GM12865 (cell line): ENCODE measurements at regions not wholly inside any gene's neighbourhood (a gene's known extent, or its start where the extent isn't known, plus 50 kb on each side); places are given as distances from the start of the nearest gene placed in this dataset.

Experiments used
- DNase-seq: peaks from one replicate; pipeline ENCODE4 v3.0.0; 2010; ENCODE audit warnings: low read depth
- H3K4me3 ChIP-seq: 2 replicates; pipeline ENCODE4 v1.5.1; 2011; ENCODE audit warnings: mild to moderate bottlenecking, low read depth, low read length, control low read depth
- CTCF ChIP-seq: IDR thresholded peaks from 2 replicates; pipeline ENCODE4 v1.5.1; 2011; ENCODE audit warnings: low read length, control low read depth, low read depth, inconsistent platforms; ENCODE audit not compliant: insufficient read depth; ENCODE audit errors: missing control alignments

DNA sequence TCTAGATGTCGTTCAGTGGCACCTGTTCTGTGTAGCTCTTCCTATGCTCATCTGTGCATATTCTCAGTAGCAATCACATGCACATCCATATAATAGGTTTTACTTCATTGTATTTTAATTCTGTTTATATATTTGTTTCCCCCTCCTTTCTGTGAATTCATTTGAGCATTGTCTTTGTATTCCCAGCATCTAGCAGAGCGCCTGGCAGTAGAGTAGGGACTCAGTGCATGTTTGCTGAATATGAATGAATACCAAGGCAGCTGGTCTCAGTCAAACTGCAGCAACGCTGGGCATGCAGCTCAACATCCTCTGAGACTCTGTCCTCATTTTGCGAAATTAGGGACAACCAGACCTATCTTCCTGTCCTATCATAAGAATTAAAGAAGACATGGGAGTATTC, 330.1 kb downstream of the SPRY2 start:
- DNase-seq = no peak
- H3K4me3 ChIP-seq = no peak overlapping the region
- no peak for TF ChIP-seq CTCF

- TF ChIP-seq CTCF = no peak
- no peak overlapping the region for H3K4me3 ChIP-seq
- DNase-seq = no peak
Observed at GRCh38 chr13:80010286-80010831, 330.6 kb downstream of the SPRY2 start.

DNA sequence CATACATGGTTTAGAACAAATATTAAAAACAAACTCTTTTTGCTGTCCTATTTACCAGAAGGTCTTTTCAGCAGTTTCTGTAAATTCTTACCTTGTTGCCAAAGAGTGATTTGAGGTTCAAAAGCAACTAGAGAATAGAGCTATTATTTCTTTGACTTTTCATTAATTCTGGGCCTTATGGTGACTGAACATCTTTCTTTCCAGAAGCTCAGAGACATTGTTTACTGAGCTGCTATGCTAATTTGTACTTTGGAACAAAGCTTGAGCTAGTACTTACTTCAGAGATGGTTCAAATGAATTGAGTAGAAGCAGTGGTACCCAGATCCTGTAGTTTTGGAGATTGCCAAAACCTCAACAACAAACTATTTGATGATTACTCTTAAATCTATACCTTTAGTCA, 331.2 kb downstream of the SPRY2 start:
- no peak overlapping the region for H3K4me3 ChIP-seq
- DNase-seq = no peak
- no peak for TF ChIP-seq CTCF

DNA sequence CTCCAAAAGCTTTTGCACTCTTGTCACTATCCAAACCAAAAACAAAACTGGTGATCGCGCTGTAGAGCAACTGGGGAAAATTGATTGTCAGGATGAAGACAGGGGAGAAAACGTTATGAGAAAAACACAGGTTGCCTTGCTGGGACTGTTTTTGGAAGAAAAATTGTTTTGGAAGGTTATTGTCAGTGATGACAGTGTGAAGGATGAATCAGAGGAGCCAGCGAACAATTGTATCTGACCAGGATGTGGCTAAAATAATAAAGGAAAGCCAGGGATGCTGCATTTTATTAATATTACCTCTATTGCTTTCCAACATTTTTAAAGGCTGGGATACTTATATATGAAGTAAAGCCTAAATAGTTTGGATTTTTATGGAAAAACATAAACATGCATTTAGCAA, 334.0 kb downstream of the SPRY2 start:
- TF ChIP-seq CTCF = no peak
- DNase-seq = no peak

DNA sequence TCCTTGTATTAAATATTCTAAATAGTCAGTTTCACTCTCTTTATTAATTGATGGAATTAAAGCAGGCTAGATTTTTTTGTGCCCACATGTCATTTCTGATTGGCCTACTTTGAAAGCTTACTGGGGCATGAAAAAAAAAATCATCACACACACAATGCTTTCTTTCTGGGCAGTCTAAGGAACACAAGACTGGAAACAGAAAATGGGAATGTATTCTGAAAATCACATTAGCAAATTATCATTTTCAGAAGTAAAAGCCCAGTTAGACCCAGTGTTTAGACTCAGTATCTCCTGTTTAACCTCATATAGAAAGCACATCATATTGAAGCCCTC, 339.4 kb downstream of the SPRY2 start:
- TF ChIP-seq CTCF = no peak
- DNase-seq = no peak

More for the DNA sequence above, 334.0 kb downstream of the SPRY2 start:
- H3K4me3 ChIP-seq = no peak overlapping the region

GRCh38 chr13:80000684-80001509, 340.0 kb downstream of the SPRY2 start:
- H3K4me3 ChIP-seq = no peak overlapping the region
- no peak for TF ChIP-seq CTCF
- DNase-seq = no peak

More for the DNA sequence above, 339.4 kb downstream of the SPRY2 start:
- no peak overlapping the region for H3K4me3 ChIP-seq

- no peak for TF ChIP-seq CTCF
- no peak for DNase-seq
- no peak overlapping the region for H3K4me3 ChIP-seq
Observed at GRCh38 chr13:79999601-80000000, 341.3 kb downstream of the SPRY2 start.
